PC-9 (cell line): ENCODE measurements at regions not wholly inside any gene's neighbourhood (a gene's known extent, or its start where the extent isn't known, plus 50 kb on each side); places are given as distances from the start of the nearest gene placed in this dataset.

Experiments used
- BruUV-seq: library from RNA; stranded (reverse); fragments of 400-500 nt; replicated peaks from 2 replicates; lab custom pipeline; 2021; lab: Mats Ljungman, UMichigan
- CTCF ChIA-PET: fragments of 300-600 bp; sonication (Branson Sonifier 250); formaldehyde crosslinking; loops from one replicate; lab custom pipeline; 2022; ENCODE audit warnings: antibody characterized with exemption; lab: Charles Lee
- POLR2A ChIA-PET: fragments of 300-600 bp; sonication (Branson Sonifier 250); formaldehyde crosslinking; loops from one replicate; lab custom pipeline; 2022; ENCODE audit warnings: antibody characterized with exemption; ENCODE audit not compliant: unreplicated experiment; lab: Charles Lee
- DNase-seq, 2 experiments: peaks; one replicate each; pipeline versions ENCODE4 v3.0.0 to v3.0.0-alpha.2; 2015 to 2022; ENCODE audit warnings: mixed read lengths in 1 of 2
- H2AFZ ChIP-seq: fragments of 200-600 bp; sonication (generic); 2 replicates; pipeline ENCODE4 v1.8.1; 2017; ENCODE audit warnings: antibody characterized with exemption
- H3F3A ChIP-seq: fragments of 200-600 bp; sonication (generic); 2 replicates; pipeline ENCODE4 v1.8.1; 2017; ENCODE audit warnings: antibody characterized with exemption, mild to moderate bottlenecking, low read depth; ENCODE audit not compliant: insufficient read depth
- H3K27ac ChIP-seq: fragments of 200-600 bp; sonication (generic); 2 replicates; pipeline ENCODE4 v1.6.1; 2016; ENCODE audit warnings: mixed run types
- H3K27me3 ChIP-seq: fragments of 200-600 bp; sonication (generic); 2 replicates; pipeline ENCODE4 v1.6.1; 2016; ENCODE audit warnings: low read depth, mixed run types; ENCODE audit not compliant: insufficient read depth
- H3K36me3 ChIP-seq: fragments of 200-600 bp; sonication (generic); 2 replicates; pipeline ENCODE4 v1.6.1; 2016; ENCODE audit warnings: low read depth, mixed run types
- H3K4me1 ChIP-seq: fragments of 200-600 bp; sonication (generic); replicated peaks from 2 replicates; pipeline ENCODE4 v1.6.1; 2016; ENCODE audit warnings: mixed run types; ENCODE audit not compliant: insufficient read depth
- H3K4me2 ChIP-seq: fragments of 200-600 bp; sonication (generic); 2 replicates; pipeline ENCODE4 v1.6.1; 2017; ENCODE audit warnings: mixed run types
- H3K4me3 ChIP-seq: fragments of 200-600 bp; sonication (generic); 2 replicates; pipeline ENCODE4 v1.6.1; 2016; ENCODE audit warnings: mixed run types
- H3K79me2 ChIP-seq: fragments of 200-600 bp; sonication (generic); 2 replicates; pipeline ENCODE4 v1.6.1; 2017; ENCODE audit warnings: low read depth, mixed run types
- H3K9me2 ChIP-seq: fragments of 200-600 bp; sonication (generic); 2 replicates; pipeline ENCODE4 v1.8.1; 2017; ENCODE audit warnings: mild to moderate bottlenecking; ENCODE audit not compliant: insufficient read depth
- H3K9me3 ChIP-seq: fragments of 200-600 bp; sonication (generic); 2 replicates; pipeline ENCODE4 v1.8.1; 2016; ENCODE audit warnings: low read depth; ENCODE audit not compliant: insufficient read depth
- H4K20me1 ChIP-seq: fragments of 200-600 bp; sonication (generic); 2 replicates; pipeline ENCODE4 v1.8.1; 2017; ENCODE audit not compliant: insufficient read depth
- CTCF ChIP-seq: fragments of 200-600 bp; sonication (generic); conservative IDR thresholded peaks from 2 replicates; pipeline ENCODE4 v1.6.1; 2017; ENCODE audit warnings: mixed run types, antibody characterized with exemption, mild to moderate bottlenecking, moderate library complexity
- EZH2 ChIP-seq: fragments of 200-600 bp; sonication (generic); IDR thresholded peaks from 2 replicates; pipeline ENCODE4 v1.8.0; 2017; ENCODE audit warnings: antibody characterized with exemption, low read depth
- intact Hi-C: fragments of 100-400 bp; cut with micrococcal nuclease; formaldehyde crosslinking; loops from one replicate; pipeline ENCODE4 v1.10.0; 2022; ENCODE audit not compliant: unreplicated experiment

GRCh38 chr5:98690002-98690401 lies 83.5 kb upstream of the RGMB start:
- H3K27me3 ChIP-seq = no peaks in the 10 kb centered on the region
- no peaks in the 10 kb centered on the region for H3K4me1 ChIP-seq
- no peak for DNase-seq
- no peak overlapping the region for H3K4me3 ChIP-seq
- H3K79me2 ChIP-seq = no peaks in the 10 kb centered on the region
- POLR2A ChIA-PET = no interaction called here
- no peaks in the 10 kb centered on the region for H3K9me3 ChIP-seq
- no peak overlapping the region for H2AFZ ChIP-seq
- no peak overlapping the region for H3K27ac ChIP-seq
- TF ChIP-seq CTCF = no peak
- TF ChIP-seq EZH2 = no peak
- no TSS peak for BruUV-seq
- intact Hi-C loops = no loop called here
- H3K36me3 ChIP-seq = no peaks in the 10 kb centered on the region
- no peaks in the 10 kb centered on the region for H3F3A ChIP-seq
- no peak overlapping the region for H3K4me2 ChIP-seq
- H3K9me2 ChIP-seq = no peaks in the 10 kb centered on the region
- no peaks in the 10 kb centered on the region for H4K20me1 ChIP-seq
- CTCF ChIA-PET = no interaction called here

- BruUV-seq = no TSS peak
- intact Hi-C loops = no loop called here
- ChIA-PET CTCF (no interaction called here), POLR2A (no interaction called here)
- Histone ChIP-seq H2AFZ (no peak overlapping the region), H3K27ac (no peak overlapping the region), H3K36me3 (no peaks in the 10 kb centered on the region), H3K9me3 (no peaks in the 10 kb centered on the region), H3F3A (no peaks in the 10 kb centered on the region), H3K9me2 (no peaks in the 10 kb centered on the region), H3K4me3 (no peak overlapping the region), H4K20me1 (no peaks in the 10 kb centered on the region), H3K4me1 (no peaks in the 10 kb centered on the region), H3K4me2 (no peak overlapping the region), H3K79me2 (no peaks in the 10 kb centered on the region), H3K27me3 (no peaks in the 10 kb centered on the region)
- no peak for TF ChIP-seq CTCF
- no peak for TF ChIP-seq EZH2
- DNase-seq = no peak
Observed at GRCh38 chr5:98694902-98695301, 78.6 kb upstream of the RGMB start.

GRCh38 chr5:98698359-98698758 lies 75.1 kb upstream of the RGMB start:
- Histone ChIP-seq H2AFZ (no peak overlapping the region), H3K9me3 (no peaks in the 10 kb centered on the region; the same call in 1 of the 2 replicates), H3K79me2 (no peaks in the 10 kb centered on the region), H3K27me3 (no peaks in the 10 kb centered on the region), H3K4me1 (no peaks in the 10 kb centered on the region), H3K4me3 (no peak overlapping the region), H3F3A (no peaks in the 10 kb centered on the region), H3K27ac (no peak overlapping the region), H3K36me3 (no peaks in the 10 kb centered on the region), H3K9me2 (no peaks in the 10 kb centered on the region), H4K20me1 (no peaks in the 10 kb centered on the region), H3K4me2 (no peak overlapping the region)
- DNase-seq = no peak
- TF ChIP-seq EZH2 = no peak
- no peak for TF ChIP-seq CTCF
- ChIA-PET CTCF (no interaction called here), POLR2A (no interaction called here)
- intact Hi-C loops = no loop called here
- BruUV-seq = no TSS peak
